ENCODE measurements at regions not wholly inside any gene's neighbourhood (a gene's known extent, or its start where the extent isn't known, plus 50 kb on each side); places are given as distances from the start of the nearest gene placed in this dataset.

- Histone ChIP-seq H3K4me3 (ENCODE audit: low read length) (no peak overlapping the region), H3K27ac (ENCODE audit: low read length) (no peak overlapping the region), H2AFZ (ENCODE audit: low read depth, low read length) (no peak overlapping the region), H3K9me3 (ENCODE audit: low read length) (no peaks in the 10 kb centered on the region), H3K79me2 (replicated peaks; ENCODE audit: insufficient read depth, low read length) (no peaks in the 10 kb centered on the region), H3K9ac (ENCODE audit: low read length) (no peak overlapping the region), H3K4me2 (ENCODE audit: low read length) (no peak overlapping the region), H3K27me3 (ENCODE audit: insufficient read depth, low read depth, low read length) (no peaks in the 10 kb centered on the region), H3K9me2 (ENCODE audit: insufficient read depth, low read length) (no peaks in the 10 kb centered on the region), H4K20me1 (ENCODE audit: insufficient read depth) (no peaks in the 10 kb centered on the region), H3K36me3 (ENCODE audit: insufficient read depth, low read length) (no peaks in the 10 kb centered on the region), H3F3A (ENCODE audit: insufficient read depth, low read length, poor library complexity, severe bottlenecking) (no peaks in the 10 kb centered on the region)
- TF ChIP-seq REST (IDR thresholded peaks at IDR 0.05; ENCODE audit: borderline replicate concordance) (no peak), EP300 (conservative IDR thresholded peaks at IDR 0.05; ENCODE audit: poor library complexity, severe bottlenecking) (no peak), POLR2AphosphoS5 (IDR thresholded peaks at IDR 0.05) (no peak), EZH2 (IDR thresholded peaks at IDR 0.05; ENCODE audit: borderline replicate concordance, insufficient read depth, low read length, poor library complexity, severe bottlenecking) (no peak), MXI1 (conservative IDR thresholded peaks at IDR 0.05; ENCODE audit: poor library complexity, severe bottlenecking) (no peak), TAF1 (IDR thresholded peaks at IDR 0.05; ENCODE audit: low read depth) (no peak), RAD21 (conservative IDR thresholded peaks at IDR 0.05) (no peak), SMC3 (conservative IDR thresholded peaks at IDR 0.05; ENCODE audit: poor library complexity) (no peak)
- TF ChIP-seq, protein P1, sequence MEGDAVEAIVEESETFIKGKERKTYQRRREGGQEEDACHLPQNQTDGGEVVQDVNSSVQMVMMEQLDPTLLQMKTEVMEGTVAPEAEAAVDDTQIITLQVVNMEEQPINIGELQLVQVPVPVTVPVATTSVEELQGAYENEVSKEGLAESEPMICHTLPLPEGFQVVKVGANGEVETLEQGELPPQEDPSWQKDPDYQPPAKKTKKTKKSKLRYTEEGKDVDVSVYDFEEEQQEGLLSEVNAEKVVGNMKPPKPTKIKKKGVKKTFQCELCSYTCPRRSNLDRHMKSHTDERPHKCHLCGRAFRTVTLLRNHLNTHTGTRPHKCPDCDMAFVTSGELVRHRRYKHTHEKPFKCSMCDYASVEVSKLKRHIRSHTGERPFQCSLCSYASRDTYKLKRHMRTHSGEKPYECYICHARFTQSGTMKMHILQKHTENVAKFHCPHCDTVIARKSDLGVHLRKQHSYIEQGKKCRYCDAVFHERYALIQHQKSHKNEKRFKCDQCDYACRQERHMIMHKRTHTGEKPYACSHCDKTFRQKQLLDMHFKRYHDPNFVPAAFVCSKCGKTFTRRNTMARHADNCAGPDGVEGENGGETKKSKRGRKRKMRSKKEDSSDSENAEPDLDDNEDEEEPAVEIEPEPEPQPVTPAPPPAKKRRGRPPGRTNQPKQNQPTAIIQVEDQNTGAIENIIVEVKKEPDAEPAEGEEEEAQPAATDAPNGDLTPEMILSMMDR (IDR thresholded peaks at IDR 0.05; ENCODE audit: poor library complexity, severe bottlenecking) = no peak
Observed at GRCh38 chr10:52542906-52543305, 228.8 kb downstream of the DKK1 start.

GRCh38 chr10:52551046-52551445, 221.5 kb downstream of the MBL2 start:
- Histone ChIP-seq H2AFZ (ENCODE audit: low read depth, low read length) (no peak overlapping the region), H3K9ac (ENCODE audit: low read length) (no peak overlapping the region), H3K79me2 (replicated peaks; ENCODE audit: insufficient read depth, low read length) (no peaks in the 10 kb centered on the region), H4K20me1 (ENCODE audit: insufficient read depth) (no peaks in the 10 kb centered on the region), H3F3A (ENCODE audit: insufficient read depth, low read length, poor library complexity, severe bottlenecking) (no peaks in the 10 kb centered on the region), H3K4me3 (ENCODE audit: low read length) (no peak overlapping the region), H3K27me3 (ENCODE audit: insufficient read depth, low read depth, low read length) (no peaks in the 10 kb centered on the region), H3K27ac (ENCODE audit: low read length) (no peak overlapping the region), H3K9me2 (ENCODE audit: insufficient read depth, low read length) (no peaks in the 10 kb centered on the region), H3K36me3 (ENCODE audit: insufficient read depth, low read length) (no peaks in the 10 kb centered on the region), H3K4me2 (ENCODE audit: low read length) (no peak overlapping the region), H3K9me3 (ENCODE audit: low read length) (no peaks in the 10 kb centered on the region)
- TF ChIP-seq EZH2 (IDR thresholded peaks at IDR 0.05; ENCODE audit: borderline replicate concordance, insufficient read depth, low read length, poor library complexity, severe bottlenecking) (no peak), SMC3 (conservative IDR thresholded peaks at IDR 0.05; ENCODE audit: poor library complexity) (no peak), REST (IDR thresholded peaks at IDR 0.05; ENCODE audit: borderline replicate concordance) (no peak), POLR2AphosphoS5 (IDR thresholded peaks at IDR 0.05) (no peak), MXI1 (conservative IDR thresholded peaks at IDR 0.05; ENCODE audit: poor library complexity, severe bottlenecking) (no peak), RAD21 (conservative IDR thresholded peaks at IDR 0.05) (no peak), EP300 (conservative IDR thresholded peaks at IDR 0.05; ENCODE audit: poor library complexity, severe bottlenecking) (no peak), TAF1 (IDR thresholded peaks at IDR 0.05; ENCODE audit: low read depth) (no peak)
- TF ChIP-seq, protein P1 (IDR thresholded peaks at IDR 0.05; ENCODE audit: poor library complexity, severe bottlenecking) = no peak

All from neural cell (in vitro differentiated cells).